ENCODE measurements at regions not wholly inside any gene's neighbourhood (a gene's known extent, or its start where the extent isn't known, plus 50 kb on each side); places are given as distances from the start of the nearest gene placed in this dataset.

DNA sequence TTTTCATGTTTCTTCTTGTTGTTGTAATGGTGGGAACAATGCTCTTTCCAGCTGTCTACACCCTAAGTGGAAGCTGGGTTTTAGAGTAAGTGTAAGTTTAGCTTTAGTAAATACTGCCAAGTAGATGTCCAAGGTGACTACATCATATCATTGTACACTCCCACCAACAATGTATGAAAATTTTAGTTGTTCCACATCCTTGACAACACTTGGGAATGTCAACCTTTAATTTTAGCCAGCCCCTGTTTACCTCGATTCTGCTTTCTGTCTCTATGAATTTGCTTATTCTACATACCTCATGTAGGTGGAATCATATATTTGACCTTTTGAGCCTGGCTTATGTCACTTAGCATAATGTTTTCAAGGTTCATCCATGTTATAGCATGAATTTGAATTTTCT, 93.0 kb downstream of the MTPAP start:
- no peaks in the 10 kb centered on the region for H3K36me3 ChIP-seq (ENCODE audit: insufficient read depth, low read length)
- H3K4me3 ChIP-seq (ENCODE audit: low read depth in 1 of 2, low read length in 2 of 2): no peak overlapping the region
- no peaks in the 10 kb centered on the region for H3K4me1 ChIP-seq (ENCODE audit: insufficient read depth, low read length)
- H3K27ac ChIP-seq (ENCODE audit: low read depth, low read length): no peak overlapping the region
- no peaks in the 10 kb centered on the region for H3K9me3 ChIP-seq (ENCODE audit: low read length)
- no peak overlapping the region for H3K9ac ChIP-seq (ENCODE audit: low read length)
- no peaks in the 10 kb centered on the region for H3K27me3 ChIP-seq (ENCODE audit: control insufficient read depth in 1 of 2, insufficient read depth in 2 of 2, low read length in 2 of 2)

DNA sequence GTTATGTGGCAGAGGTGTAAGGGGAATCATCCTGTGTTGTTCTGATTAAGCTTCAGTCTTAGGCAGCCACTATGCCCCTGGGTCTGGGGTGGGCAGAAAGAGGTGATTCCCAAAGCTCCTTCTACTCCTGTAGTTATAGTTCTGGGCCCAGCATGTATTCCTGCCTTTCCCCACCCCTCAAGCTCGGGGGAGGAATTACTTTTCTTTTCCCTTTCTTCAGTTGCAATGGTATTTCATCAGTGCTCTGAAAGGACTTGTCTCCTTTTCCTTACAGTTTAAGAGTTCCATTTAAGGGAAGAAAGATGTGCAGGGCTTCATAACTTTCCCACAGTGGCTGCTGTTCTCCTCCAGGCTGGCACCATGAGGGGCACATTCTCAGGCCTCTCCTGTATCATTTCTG, 94.2 kb downstream of the MTPAP start:
- Histone ChIP-seq H3K4me1 (ENCODE audit: insufficient read depth, low read length) (no peaks in the 10 kb centered on the region), H3K36me3 (ENCODE audit: insufficient read depth, low read length) (no peaks in the 10 kb centered on the region), H3K9ac (ENCODE audit: low read length) (no peak overlapping the region), H3K27ac (ENCODE audit: low read depth, low read length) (no peak overlapping the region), H3K27me3 (ENCODE audit: control insufficient read depth in 1 of 2, insufficient read depth in 2 of 2, low read length in 2 of 2) (no peaks in the 10 kb centered on the region), H3K4me3 (ENCODE audit: low read depth in 1 of 2, low read length in 2 of 2) (no peak overlapping the region), H3K9me3 (ENCODE audit: low read length) (no peaks in the 10 kb centered on the region)

DNA sequence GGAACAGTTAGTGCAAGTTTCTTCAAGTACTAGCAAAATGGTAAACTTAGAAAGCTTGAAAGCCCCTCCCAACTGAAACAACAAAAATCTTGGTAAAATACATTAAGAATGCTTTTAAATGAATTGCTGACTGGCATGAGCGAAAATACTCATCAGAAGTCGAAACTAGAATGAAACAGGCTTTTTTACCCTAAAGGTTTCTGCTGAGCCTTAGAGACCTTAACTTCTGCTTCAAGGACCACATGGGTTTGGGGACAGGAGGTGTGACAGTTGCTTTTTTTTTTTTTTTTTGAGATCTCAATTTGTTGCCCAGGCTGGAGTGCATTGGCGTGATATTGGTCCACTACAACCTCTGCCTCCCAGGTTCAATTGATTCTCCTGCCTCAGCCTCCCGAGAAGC, 100.3 kb downstream of the MTPAP start:
- H3K4me3 ChIP-seq (ENCODE audit: low read depth in 1 of 2, low read length in 2 of 2): no peak overlapping the region
- H3K27me3 ChIP-seq (ENCODE audit: control insufficient read depth in 1 of 2, insufficient read depth in 2 of 2, low read length in 2 of 2): no peaks in the 10 kb centered on the region
- no peaks in the 10 kb centered on the region for H3K4me1 ChIP-seq (ENCODE audit: insufficient read depth, low read length)
- H3K9ac ChIP-seq (ENCODE audit: low read length): no peak overlapping the region
- H3K27ac ChIP-seq (ENCODE audit: low read depth, low read length): no peak overlapping the region
- H3K36me3 ChIP-seq (ENCODE audit: insufficient read depth, low read length): no peaks in the 10 kb centered on the region
- H3K9me3 ChIP-seq (ENCODE audit: low read length): no peaks in the 10 kb centered on the region

DNA sequence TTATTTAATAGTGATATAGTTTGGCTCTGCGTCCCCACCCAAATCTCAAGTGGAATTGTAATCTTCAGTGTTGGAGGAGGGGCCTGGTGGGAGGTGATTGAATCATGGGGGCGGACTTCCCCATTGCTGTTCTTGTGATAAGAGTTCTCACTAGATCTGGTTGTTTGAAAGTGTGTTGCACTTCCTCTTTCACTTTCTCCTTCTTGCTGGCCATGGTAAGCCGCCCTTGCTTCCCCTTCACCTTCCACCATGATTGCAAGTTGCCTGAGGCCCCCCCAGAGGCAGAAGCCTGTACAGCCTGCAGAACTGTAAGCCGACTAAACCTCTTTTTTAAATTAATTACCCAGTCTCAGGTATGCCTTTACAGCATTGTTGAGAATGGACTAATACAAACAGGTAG, 101.4 kb downstream of the MTPAP start:
- Histone ChIP-seq H3K4me3 (ENCODE audit: low read depth in 1 of 2, low read length in 2 of 2) (no peak overlapping the region), H3K4me1 (ENCODE audit: insufficient read depth, low read length) (no peaks in the 10 kb centered on the region), H3K36me3 (ENCODE audit: insufficient read depth, low read length) (no peaks in the 10 kb centered on the region), H3K27ac (ENCODE audit: low read depth, low read length) (no peak overlapping the region), H3K27me3 (ENCODE audit: control insufficient read depth in 1 of 2, insufficient read depth in 2 of 2, low read length in 2 of 2) (no peaks in the 10 kb centered on the region), H3K9me3 (ENCODE audit: low read length) (no peaks in the 10 kb centered on the region), H3K9ac (ENCODE audit: low read length) (no peak overlapping the region)

DNA sequence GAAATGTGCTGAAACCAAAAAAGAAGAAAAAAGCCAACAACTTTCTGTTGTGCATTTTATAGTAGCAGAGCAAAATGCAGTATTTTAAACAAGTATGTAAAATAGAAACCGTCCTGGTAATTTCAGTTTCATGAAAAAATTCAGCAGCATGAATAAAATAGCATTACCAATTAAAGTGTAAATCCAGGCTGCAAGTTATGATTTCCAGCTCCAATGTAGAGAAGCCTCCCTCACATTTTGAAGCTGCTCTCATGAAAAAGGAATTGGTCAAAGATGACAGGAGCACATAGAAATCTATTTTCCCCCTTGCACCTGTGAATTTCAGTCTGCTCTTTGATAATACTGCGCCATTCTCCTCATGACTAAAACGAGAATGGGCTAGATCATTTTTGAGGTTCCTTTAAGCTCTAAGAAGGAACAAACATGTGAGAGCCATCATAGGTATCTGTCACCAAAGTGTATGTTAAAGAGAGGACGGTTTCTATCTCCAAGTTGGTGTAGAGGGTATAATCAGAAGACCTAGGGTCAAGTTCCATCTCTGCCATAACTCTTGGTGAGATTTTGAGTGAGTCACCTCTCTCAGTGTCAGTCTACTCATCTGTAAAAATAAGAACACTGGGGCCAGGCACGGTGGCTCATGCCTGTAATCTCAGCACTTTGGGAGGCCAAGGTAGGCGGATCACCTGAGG, 107.5 kb downstream of the MTPAP start:
- no peak overlapping the region for H3K9ac ChIP-seq (ENCODE audit: low read length)
- H3K27ac ChIP-seq (ENCODE audit: low read depth, low read length): no peak overlapping the region
- no peaks in the 10 kb centered on the region for H3K27me3 ChIP-seq (ENCODE audit: control insufficient read depth in 1 of 2, insufficient read depth in 2 of 2, low read length in 2 of 2)
- no peaks in the 10 kb centered on the region for H3K4me1 ChIP-seq (ENCODE audit: insufficient read depth, low read length)
- no peaks in the 10 kb centered on the region for H3K9me3 ChIP-seq (ENCODE audit: low read length)
- no peak overlapping the region for H3K4me3 ChIP-seq (ENCODE audit: low read depth in 1 of 2, low read length in 2 of 2)
- no peaks in the 10 kb centered on the region for H3K36me3 ChIP-seq (ENCODE audit: insufficient read depth, low read length)

DNA sequence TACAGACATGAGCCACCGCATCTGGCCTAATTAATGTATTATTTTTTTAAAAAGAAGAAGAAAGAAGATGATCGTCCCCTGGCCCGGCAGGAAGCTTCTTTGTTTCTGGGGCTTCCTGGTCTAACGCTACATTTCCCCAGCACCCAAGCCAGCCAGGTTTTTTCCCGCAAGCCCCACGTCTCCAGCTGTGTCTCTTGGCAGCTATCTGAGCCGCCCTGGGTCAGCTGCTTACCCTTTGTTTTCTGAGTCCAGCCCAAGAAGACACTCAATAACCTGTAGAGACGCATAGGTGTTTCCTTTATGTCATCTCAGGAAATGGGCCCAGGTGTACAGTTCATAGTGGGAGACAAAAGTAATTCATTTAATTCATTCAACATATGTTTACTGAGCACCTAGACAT, 110.2 kb downstream of the MTPAP start:
- no peaks in the 10 kb centered on the region for H3K27me3 ChIP-seq (ENCODE audit: control insufficient read depth in 1 of 2, insufficient read depth in 2 of 2, low read length in 2 of 2)
- H3K4me3 ChIP-seq (ENCODE audit: low read depth in 1 of 2, low read length in 2 of 2): no peak overlapping the region
- H3K27ac ChIP-seq (ENCODE audit: low read depth, low read length): no peak overlapping the region
- H3K36me3 ChIP-seq (ENCODE audit: insufficient read depth, low read length): no peaks in the 10 kb centered on the region
- no peak overlapping the region for H3K9ac ChIP-seq (ENCODE audit: low read length)
- H3K9me3 ChIP-seq (ENCODE audit: low read length): no peaks in the 10 kb centered on the region
- no peaks in the 10 kb centered on the region for H3K4me1 ChIP-seq (ENCODE audit: insufficient read depth, low read length)

DNA sequence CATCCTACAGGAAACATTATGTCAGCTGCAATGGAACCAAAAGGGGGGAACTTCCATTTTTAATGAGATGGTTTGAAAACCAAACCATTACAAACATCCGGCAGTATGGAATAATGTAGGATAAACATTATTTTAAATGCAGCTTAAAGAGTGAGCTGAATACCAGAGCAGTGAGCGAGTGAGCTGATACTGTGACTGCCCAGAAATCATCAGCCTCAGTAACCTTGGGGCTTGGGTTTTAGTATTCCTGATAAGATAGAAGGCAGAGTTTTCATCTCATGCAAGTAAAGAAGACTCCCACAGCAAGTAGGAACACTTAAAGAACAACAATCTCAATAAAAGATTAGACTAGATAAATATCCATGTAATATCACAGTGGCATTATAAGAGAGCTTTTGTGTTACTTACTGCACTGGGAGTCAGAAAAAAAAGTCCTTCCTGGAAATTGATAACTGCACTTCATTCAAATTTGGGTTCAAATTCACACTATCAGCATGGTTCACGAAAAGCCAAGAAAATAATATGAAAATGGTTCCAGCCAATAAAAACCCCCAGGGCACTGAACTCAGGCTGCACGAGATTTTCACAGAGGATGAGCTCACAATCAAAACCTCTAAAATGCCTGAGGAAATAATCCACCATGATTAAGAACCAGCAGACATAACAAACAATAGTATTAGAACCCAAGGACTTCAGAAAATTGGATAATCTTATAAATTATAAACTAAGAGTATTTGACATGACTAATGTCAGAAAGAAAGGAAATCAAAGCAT, 115.7 kb downstream of the MTPAP start:
- no peaks in the 10 kb centered on the region for H3K9me3 ChIP-seq (ENCODE audit: low read length)
- no peaks in the 10 kb centered on the region for H3K4me1 ChIP-seq (ENCODE audit: insufficient read depth, low read length)
- H3K27ac ChIP-seq (ENCODE audit: low read depth, low read length): no peak overlapping the region
- no peak overlapping the region for H3K4me3 ChIP-seq (ENCODE audit: low read depth in 1 of 2, low read length in 2 of 2)
- H3K9ac ChIP-seq (ENCODE audit: low read length): no peak overlapping the region
- H3K27me3 ChIP-seq (ENCODE audit: control insufficient read depth in 1 of 2, insufficient read depth in 2 of 2, low read length in 2 of 2): no peaks in the 10 kb centered on the region
- H3K36me3 ChIP-seq (ENCODE audit: insufficient read depth, low read length): no peaks in the 10 kb centered on the region

DNA sequence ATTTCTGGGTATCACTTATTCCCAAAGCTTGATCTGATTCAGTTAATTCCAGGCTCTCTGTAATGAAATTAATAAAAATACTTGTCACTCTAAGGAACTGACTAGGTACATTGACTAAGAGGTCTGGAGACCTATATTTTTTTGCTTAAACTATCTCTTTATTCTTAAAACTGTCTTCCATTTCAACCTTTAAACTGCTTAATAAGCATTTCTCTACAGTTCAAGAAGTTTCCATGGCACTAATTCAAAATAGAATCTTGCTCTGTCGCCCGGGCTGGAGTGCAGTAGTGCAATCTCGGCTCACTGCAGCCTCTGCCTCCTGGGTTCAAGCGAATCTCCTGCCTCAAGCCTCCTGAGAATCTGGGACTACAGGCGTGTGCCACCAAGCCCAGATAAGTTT, 117.4 kb downstream of the MTPAP start:
- Histone ChIP-seq H3K36me3 (ENCODE audit: insufficient read depth, low read length) (no peaks in the 10 kb centered on the region), H3K4me3 (ENCODE audit: low read depth in 1 of 2, low read length in 2 of 2) (no peak overlapping the region), H3K9ac (ENCODE audit: low read length) (no peak overlapping the region), H3K4me1 (ENCODE audit: insufficient read depth, low read length) (no peaks in the 10 kb centered on the region), H3K27me3 (ENCODE audit: control insufficient read depth in 1 of 2, insufficient read depth in 2 of 2, low read length in 2 of 2) (no peaks in the 10 kb centered on the region), H3K27ac (ENCODE audit: low read depth, low read length) (no peak overlapping the region), H3K9me3 (ENCODE audit: low read length) (no peaks in the 10 kb centered on the region)

DNA sequence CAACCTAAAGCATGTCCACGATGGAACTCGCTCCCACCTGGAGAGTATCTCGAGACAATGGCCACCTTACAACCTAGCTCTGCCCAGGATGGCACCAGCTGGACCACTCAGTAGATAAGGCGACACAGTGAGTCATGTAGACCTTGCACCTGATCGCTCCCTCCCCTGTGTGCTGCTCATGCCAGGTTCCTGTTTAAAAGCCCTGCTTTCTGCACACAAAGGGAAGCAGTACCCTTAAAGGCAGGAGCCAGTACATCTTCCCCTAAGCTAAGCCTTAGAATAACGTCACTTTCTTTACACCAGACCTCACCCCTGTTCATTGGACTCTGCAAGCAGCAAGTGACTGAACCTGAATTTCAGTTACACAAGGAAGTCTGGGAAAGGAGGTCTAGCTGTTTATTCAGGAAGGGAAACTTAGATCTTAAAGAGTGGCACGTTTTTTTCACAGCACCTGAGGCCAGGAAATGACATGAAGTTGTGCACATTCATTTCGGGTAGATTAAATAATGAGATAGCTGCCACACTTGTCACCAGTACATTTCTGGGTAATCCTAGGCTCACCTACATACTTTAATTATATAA, 117.9 kb downstream of the MTPAP start:
- Histone ChIP-seq H3K27ac (ENCODE audit: low read depth, low read length) (no peak overlapping the region), H3K9me3 (ENCODE audit: low read length) (no peaks in the 10 kb centered on the region), H3K4me1 (ENCODE audit: insufficient read depth, low read length) (no peaks in the 10 kb centered on the region), H3K9ac (ENCODE audit: low read length) (no peak overlapping the region), H3K4me3 (ENCODE audit: low read depth in 1 of 2, low read length in 2 of 2) (no peak overlapping the region), H3K36me3 (ENCODE audit: insufficient read depth, low read length) (no peaks in the 10 kb centered on the region), H3K27me3 (ENCODE audit: control insufficient read depth in 1 of 2, insufficient read depth in 2 of 2, low read length in 2 of 2) (no peaks in the 10 kb centered on the region)

DNA sequence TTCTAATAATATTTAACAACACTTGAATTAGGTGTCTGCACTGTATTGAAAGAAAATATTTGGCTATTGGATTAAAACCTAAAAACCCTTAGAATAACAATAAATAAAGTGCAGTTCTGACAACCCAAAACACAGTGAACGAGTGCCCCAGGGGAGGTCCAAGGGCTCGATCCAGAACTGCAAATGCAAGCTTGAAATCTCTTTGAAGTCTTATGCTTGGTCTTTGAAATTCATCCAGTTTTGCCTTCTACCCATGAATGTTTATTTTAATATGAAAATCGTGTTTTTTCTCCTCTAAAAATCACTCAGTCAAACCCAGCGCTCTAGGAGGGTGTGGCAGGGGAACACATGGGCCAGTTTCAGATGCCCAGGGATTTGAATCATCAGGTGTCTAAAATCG, 119.5 kb downstream of the MTPAP start:
- no peak overlapping the region for H3K27ac ChIP-seq (ENCODE audit: low read depth, low read length)

DNA sequence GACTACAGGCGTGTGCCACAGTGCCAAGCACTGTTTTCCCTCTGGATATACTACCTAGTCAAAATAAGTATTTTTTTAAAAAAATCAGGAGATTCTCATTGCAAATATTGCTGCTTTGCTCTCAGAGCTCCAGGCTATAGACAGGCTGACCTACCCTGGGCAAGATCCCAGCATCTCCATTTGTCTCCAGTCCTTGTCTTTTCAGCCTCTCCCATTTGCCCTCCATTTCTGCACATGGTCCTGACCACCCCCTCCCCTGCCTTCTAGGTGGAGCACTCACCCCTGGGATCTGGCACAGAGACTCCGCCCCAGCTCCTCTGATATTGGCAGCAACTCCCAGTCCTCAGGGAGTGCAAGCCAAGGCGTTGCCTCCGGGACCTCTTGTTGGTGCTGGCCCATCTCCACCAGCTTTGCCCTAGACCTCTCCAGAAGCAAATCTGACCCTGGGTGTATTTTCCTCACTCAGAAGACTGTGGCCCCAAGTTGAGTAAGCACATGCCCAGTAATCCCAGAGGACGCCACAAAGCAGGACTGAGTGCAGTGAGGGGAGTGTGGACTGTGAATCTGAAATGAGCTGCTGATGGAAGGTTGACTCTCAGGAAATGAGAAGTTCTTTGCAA, 120.6 kb downstream of the MTPAP start:
- no peak overlapping the region for H3K9ac ChIP-seq (ENCODE audit: low read length)
- H3K36me3 ChIP-seq (ENCODE audit: insufficient read depth, low read length): no peaks in the 10 kb centered on the region
- no peaks in the 10 kb centered on the region for H3K4me1 ChIP-seq (ENCODE audit: insufficient read depth, low read length)
- no peaks in the 10 kb centered on the region for H3K9me3 ChIP-seq (ENCODE audit: low read length)
- H3K27me3 ChIP-seq (ENCODE audit: control insufficient read depth in 1 of 2, insufficient read depth in 2 of 2, low read length in 2 of 2): no peaks in the 10 kb centered on the region
- no peak overlapping the region for H3K4me3 ChIP-seq (ENCODE audit: low read depth in 1 of 2, low read length in 2 of 2)
- no peak overlapping the region for H3K27ac ChIP-seq (ENCODE audit: low read depth, low read length)

More for the DNA sequence above, 119.5 kb downstream of the MTPAP start:
- no peaks in the 10 kb centered on the region for H3K9me3 ChIP-seq (ENCODE audit: low read length)
- H3K9ac ChIP-seq (ENCODE audit: low read length): no peak overlapping the region
- H3K36me3 ChIP-seq (ENCODE audit: insufficient read depth, low read length): no peaks in the 10 kb centered on the region
- no peaks in the 10 kb centered on the region for H3K27me3 ChIP-seq (ENCODE audit: control insufficient read depth in 1 of 2, insufficient read depth in 2 of 2, low read length in 2 of 2)
- H3K4me1 ChIP-seq (ENCODE audit: insufficient read depth, low read length): no peaks in the 10 kb centered on the region
- no peak overlapping the region for H3K4me3 ChIP-seq (ENCODE audit: low read depth in 1 of 2, low read length in 2 of 2)
